Nephron (organoid): ENCODE measurements at regions not wholly inside any gene's neighbourhood (a gene's known extent, or its start where the extent isn't known, plus 50 kb on each side); places are given as distances from the start of the nearest gene placed in this dataset.

Experiments used
- H3K27ac Mint-ChIP-seq, 3 experiments: 2 replicates each; pipeline ENCODE4 v1.8.0; 2020; ENCODE audit warnings: mixed read lengths in 3 of 3, mild to moderate bottlenecking in 2 of 3, moderate library complexity in 1 of 3
- H3K27me3 Mint-ChIP-seq: 2 replicates; pipeline ENCODE4 v1.8.0; 2021; ENCODE audit warnings: low read depth, mild to moderate bottlenecking, moderate library complexity, mixed read lengths
- H3K36me3 Mint-ChIP-seq: 2 replicates; pipeline ENCODE4 v1.8.0; 2020; ENCODE audit warnings: low read depth, mixed read lengths
- H3K4me1 Mint-ChIP-seq: 2 replicates; pipeline ENCODE4 v1.8.0; 2020; ENCODE audit warnings: mixed read lengths
- H3K4me3 Mint-ChIP-seq, 3 experiments: 2 replicates each; pipeline ENCODE4 v1.8.0; 2020; ENCODE audit warnings: mild to moderate bottlenecking in 3 of 3, mixed read lengths in 3 of 3, moderate library complexity in 2 of 3
- H3K9me3 Mint-ChIP-seq: 2 replicates; pipeline ENCODE4 v1.8.0; 2020; ENCODE audit warnings: mixed read lengths
- TF ChIP-seq, protein P1 (sequence below), 3 experiments: fragments of 200-600 bp; sonication (generic); IDR thresholded peaks; one replicate each; pipeline ENCODE4 v1.5.0; 2021; ENCODE audit warnings: antibody characterized with exemption in 3 of 3; ENCODE audit not compliant: unreplicated experiment in 3 of 3

- no peaks in the 10 kb centered on the region for H3K27me3 Mint-ChIP-seq
- H3K36me3 Mint-ChIP-seq = no peaks in the 10 kb centered on the region
- TF ChIP-seq, protein P1, sequence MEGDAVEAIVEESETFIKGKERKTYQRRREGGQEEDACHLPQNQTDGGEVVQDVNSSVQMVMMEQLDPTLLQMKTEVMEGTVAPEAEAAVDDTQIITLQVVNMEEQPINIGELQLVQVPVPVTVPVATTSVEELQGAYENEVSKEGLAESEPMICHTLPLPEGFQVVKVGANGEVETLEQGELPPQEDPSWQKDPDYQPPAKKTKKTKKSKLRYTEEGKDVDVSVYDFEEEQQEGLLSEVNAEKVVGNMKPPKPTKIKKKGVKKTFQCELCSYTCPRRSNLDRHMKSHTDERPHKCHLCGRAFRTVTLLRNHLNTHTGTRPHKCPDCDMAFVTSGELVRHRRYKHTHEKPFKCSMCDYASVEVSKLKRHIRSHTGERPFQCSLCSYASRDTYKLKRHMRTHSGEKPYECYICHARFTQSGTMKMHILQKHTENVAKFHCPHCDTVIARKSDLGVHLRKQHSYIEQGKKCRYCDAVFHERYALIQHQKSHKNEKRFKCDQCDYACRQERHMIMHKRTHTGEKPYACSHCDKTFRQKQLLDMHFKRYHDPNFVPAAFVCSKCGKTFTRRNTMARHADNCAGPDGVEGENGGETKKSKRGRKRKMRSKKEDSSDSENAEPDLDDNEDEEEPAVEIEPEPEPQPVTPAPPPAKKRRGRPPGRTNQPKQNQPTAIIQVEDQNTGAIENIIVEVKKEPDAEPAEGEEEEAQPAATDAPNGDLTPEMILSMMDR (IDR thresholded peaks at IDR 0.05; ENCODE audit: unreplicated experiment in 3 of 3) = no peak
- H3K4me1 Mint-ChIP-seq = peaks cover 12% of the 10 kb centered on the region
- H3K4me3 Mint-ChIP-seq = no peak overlapping the region
- H3K9me3 Mint-ChIP-seq = peaks cover 5% of the 10 kb centered on the region
- H3K27ac Mint-ChIP-seq = no peak overlapping the region
These were observed 455.2 kb downstream of the PLA2G4A start for GRCh38 chr1:187283984-187284383.

- Mint-ChIP-seq H3K36me3 (no peaks in the 10 kb centered on the region), H3K27ac (no peak overlapping the region), H3K4me1 (no peaks in the 10 kb centered on the region), H3K9me3 (no peaks in the 10 kb centered on the region), H3K4me3 (no peak overlapping the region), H3K27me3 (no peaks in the 10 kb centered on the region)
- TF ChIP-seq, protein P1 (IDR thresholded peaks at IDR 0.05; ENCODE audit: unreplicated experiment in 3 of 3) = no peak
These were observed 465.9 kb downstream of the PLA2G4A start for GRCh38 chr1:187294421-187295201.

- peaks cover 3% of the 10 kb centered on the region for H3K9me3 Mint-ChIP-seq
- no peak overlapping the region for H3K4me3 Mint-ChIP-seq
- no peaks in the 10 kb centered on the region for H3K27me3 Mint-ChIP-seq
- no peak overlapping the region for H3K27ac Mint-ChIP-seq
- H3K4me1 Mint-ChIP-seq = no peaks in the 10 kb centered on the region
- TF ChIP-seq, protein P1 (IDR thresholded peaks at IDR 0.05; ENCODE audit: unreplicated experiment in 3 of 3) = no peak
- no peaks in the 10 kb centered on the region for H3K36me3 Mint-ChIP-seq
These were observed 471.3 kb downstream of the PLA2G4A start for GRCh38 chr1:187300081-187300480.

DNA sequence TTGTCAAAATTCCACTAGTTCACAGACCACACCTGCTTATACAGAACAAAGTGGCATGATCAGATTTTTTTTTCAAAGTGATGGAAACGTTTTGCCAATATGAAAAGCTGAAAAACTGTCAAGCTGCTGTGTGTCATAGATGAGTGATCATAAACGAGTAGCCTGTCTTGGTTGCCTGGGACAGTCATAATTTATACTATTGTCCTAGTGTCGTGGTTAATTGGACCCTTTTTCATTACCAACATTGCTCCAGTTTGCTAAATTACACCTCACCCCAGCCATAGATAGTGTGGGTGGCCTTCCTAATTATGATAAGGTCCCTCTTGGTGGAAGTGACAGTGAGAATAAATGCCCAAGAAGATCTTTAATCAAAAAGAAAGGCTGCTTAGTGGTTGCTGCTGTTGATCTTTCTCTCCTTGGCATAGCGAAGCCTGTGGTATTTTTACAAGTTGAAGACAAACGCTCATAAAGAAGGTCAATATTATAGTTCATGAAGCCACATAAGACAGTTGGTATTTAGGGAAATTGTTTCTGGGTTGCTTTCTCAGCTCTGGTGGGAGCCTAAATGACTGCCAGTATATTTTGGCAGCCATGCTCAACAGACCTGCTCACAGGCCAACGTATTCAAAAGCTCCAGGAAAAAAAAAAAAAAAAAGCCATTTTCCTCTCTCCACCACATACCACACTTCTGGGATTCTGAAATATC is 478.1 kb downstream of the PLA2G4A start:
- no peak overlapping the region for H3K4me3 Mint-ChIP-seq
- no peaks in the 10 kb centered on the region for H3K36me3 Mint-ChIP-seq
- H3K4me1 Mint-ChIP-seq = no peaks in the 10 kb centered on the region

GRCh38 chr1:187310038-187310631 is 481.4 kb downstream of the PLA2G4A start:
- Mint-ChIP-seq H3K27ac (no peak overlapping the region), H3K27me3 (no peaks in the 10 kb centered on the region), H3K9me3 (no peaks in the 10 kb centered on the region), H3K4me1 (no peaks in the 10 kb centered on the region), H3K36me3 (no peaks in the 10 kb centered on the region), H3K4me3 (no peak overlapping the region)
- TF ChIP-seq, protein P1 (IDR thresholded peaks at IDR 0.05; ENCODE audit: unreplicated experiment in 3 of 3) = no peak

More for the DNA sequence above, 478.1 kb downstream of the PLA2G4A start:
- H3K27me3 Mint-ChIP-seq = no peaks in the 10 kb centered on the region
- TF ChIP-seq, protein P1 (IDR thresholded peaks at IDR 0.05; ENCODE audit: unreplicated experiment in 3 of 3) = no peak
- H3K9me3 Mint-ChIP-seq = peaks cover 3% of the 10 kb centered on the region
- H3K27ac Mint-ChIP-seq = no peak overlapping the region
